Adrenal gland (tissue), 5 donors: ENCODE measurements at regions not wholly inside any gene's neighbourhood (a gene's known extent, or its start where the extent isn't known, plus 50 kb on each side); places are given as distances from the start of the nearest gene placed in this dataset.

Source experiments
- CTCF ChIP-seq, 6 experiments: fragments of 450-650 bp in 4 of 6; fragments of 200-600 bp in 2 of 6; sonication (generic) in 1 of 6; IDR thresholded peaks; 1 replicate in 5 of 6; 2 replicates in 1 of 6; pipeline versions ENCODE4 v1.5.1 to v1.8.0; 2016 to 2021; ENCODE audit warnings: antibody characterized with exemption in 6 of 6, mild to moderate bottlenecking in 2 of 6, moderate library complexity in 1 of 6
- POLR2A ChIP-seq, 2 donors: fragments of 450-650 bp; IDR thresholded peaks; one replicate each; pipeline ENCODE4 v1.6.1; 2017; ENCODE audit warnings: antibody characterized with exemption in 2 of 2, mild to moderate bottlenecking in 2 of 2, moderate library complexity in 1 of 2
- donor health status: DM: no; HTN: no; CAD: no.

- TF ChIP-seq CTCF (IDR thresholded peaks at IDR 0.05): no peak
- no peak for TF ChIP-seq POLR2A (IDR thresholded peaks at IDR 0.05)
Measured at GRCh38 chr10:130967784-130968183, 343.7 kb downstream of the TCERG1L start.
